ENCODE measurements at regions not wholly inside any gene's neighbourhood (a gene's known extent, or its start where the extent isn't known, plus 50 kb on each side); places are given as distances from the start of the nearest gene placed in this dataset.

DNA sequence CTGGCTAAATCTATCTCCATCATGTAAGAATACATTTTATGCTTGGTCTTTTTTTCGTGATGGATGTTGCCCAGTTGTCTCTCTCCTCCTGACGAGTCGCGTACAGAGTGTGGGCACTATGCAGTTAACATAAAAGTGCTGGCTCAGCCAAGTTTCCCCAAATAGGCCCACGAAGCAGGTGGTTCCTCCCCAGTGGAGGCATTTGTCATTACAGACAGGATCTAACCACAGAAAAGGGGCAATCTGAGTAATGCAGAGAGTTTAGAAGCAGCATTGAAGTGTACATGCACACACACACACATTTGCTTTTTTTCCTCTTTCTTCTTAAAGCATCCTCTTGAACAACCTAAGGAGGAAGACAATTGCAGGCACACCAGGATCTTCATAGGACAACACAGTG, 188.7 kb upstream of the VCX start:
- no peak for TF ChIP-seq POLR2AphosphoS5 (IDR thresholded peaks at IDR 0.05)
- TF ChIP-seq, protein P1, sequence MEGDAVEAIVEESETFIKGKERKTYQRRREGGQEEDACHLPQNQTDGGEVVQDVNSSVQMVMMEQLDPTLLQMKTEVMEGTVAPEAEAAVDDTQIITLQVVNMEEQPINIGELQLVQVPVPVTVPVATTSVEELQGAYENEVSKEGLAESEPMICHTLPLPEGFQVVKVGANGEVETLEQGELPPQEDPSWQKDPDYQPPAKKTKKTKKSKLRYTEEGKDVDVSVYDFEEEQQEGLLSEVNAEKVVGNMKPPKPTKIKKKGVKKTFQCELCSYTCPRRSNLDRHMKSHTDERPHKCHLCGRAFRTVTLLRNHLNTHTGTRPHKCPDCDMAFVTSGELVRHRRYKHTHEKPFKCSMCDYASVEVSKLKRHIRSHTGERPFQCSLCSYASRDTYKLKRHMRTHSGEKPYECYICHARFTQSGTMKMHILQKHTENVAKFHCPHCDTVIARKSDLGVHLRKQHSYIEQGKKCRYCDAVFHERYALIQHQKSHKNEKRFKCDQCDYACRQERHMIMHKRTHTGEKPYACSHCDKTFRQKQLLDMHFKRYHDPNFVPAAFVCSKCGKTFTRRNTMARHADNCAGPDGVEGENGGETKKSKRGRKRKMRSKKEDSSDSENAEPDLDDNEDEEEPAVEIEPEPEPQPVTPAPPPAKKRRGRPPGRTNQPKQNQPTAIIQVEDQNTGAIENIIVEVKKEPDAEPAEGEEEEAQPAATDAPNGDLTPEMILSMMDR (IDR thresholded peaks at IDR 0.05), result no peak
- TF ChIP-seq POLR2A (IDR thresholded peaks at IDR 0.05), result no peak
- DNase-seq (ENCODE audit: low spot score in 2 of 2), result no peak
- Histone ChIP-seq H3K27ac (no peak overlapping the region), H3K36me3 (no peaks in the 10 kb centered on the region), H3K9me3 (peaks cover 8 to 25% of the 10 kb centered on the region in 2 donors), H3K4me3 (no peak overlapping the region), H3K27me3 (no peaks in the 10 kb centered on the region), H3K4me1 (no peaks in the 10 kb centered on the region)
- intact Hi-C loops (cut with DNase I; ENCODE audit: low total_unique reads), result no loop called here

DNA sequence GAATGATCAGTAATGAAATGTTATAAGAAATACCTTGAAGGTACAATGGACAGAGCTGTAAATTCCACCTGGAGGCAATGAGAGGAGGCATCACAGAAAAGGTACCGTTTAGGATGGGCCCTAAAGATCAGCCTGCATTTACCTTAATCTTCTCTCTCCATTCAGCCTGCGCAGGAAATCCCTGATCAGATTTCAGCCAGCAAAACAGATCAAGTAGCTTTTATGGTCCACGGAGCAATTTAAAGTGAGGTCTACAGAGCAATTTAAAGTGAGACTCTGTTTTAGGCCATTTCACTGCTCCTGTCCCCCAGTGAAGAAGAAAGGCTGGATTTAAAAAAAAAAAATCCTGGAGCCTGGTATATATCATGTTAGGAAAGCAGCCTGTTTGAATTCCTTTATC, 195.1 kb upstream of the VCX start:
- intact Hi-C loops (cut with DNase I; ENCODE audit: low total_unique reads), result loop anchor here (1.0 kb wide), 1 partner anchor 12 kb away; no protein-coding TSS in a partner anchor

DNA sequence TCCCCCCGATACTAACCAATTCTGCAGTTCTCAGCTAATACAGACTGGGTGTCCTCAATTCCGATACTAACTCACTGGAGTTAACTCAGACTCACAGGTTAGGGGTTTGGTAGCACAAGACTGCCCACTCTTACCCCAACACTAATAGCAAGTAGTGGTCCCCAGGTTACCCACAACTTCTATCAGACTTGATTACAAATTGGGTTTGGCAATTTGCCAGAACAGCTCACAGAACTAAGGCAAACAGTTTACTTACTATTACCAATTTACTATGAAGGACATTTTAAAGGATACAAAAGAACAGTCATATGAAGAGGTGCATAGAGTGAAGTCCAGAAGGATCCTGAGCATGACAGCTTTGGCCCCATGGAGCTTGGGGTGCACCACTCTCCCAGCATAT, 201.8 kb upstream of the VCX start:
- H3K4me3 ChIP-seq, result no peak overlapping the region
- no peak for DNase-seq (ENCODE audit: low spot score in 2 of 2)
- H3K9me3 ChIP-seq, result no peaks in the 10 kb centered on the region
- no peaks in the 10 kb centered on the region for H3K36me3 ChIP-seq
- no peaks in the 10 kb centered on the region for H3K27me3 ChIP-seq
- no peaks in the 10 kb centered on the region for H3K4me1 ChIP-seq
- intact Hi-C loops (cut with DNase I; ENCODE audit: low total_unique reads), result loop anchor here (5.0 kb wide), 1 partner anchor 159 kb away; no protein-coding TSS in a partner anchor
- H3K27ac ChIP-seq, result no peak overlapping the region
- TF ChIP-seq POLR2AphosphoS5 (IDR thresholded peaks at IDR 0.05) (no peak), POLR2A (IDR thresholded peaks at IDR 0.05) (no peak)
- TF ChIP-seq, protein P1 (IDR thresholded peaks at IDR 0.05), result no peak

More for the DNA sequence above, 195.1 kb upstream of the VCX start:
- Histone ChIP-seq H3K4me1 (no peaks in the 10 kb centered on the region), H3K4me3 (no peak overlapping the region), H3K36me3 (no peaks in the 10 kb centered on the region), H3K9me3 (no peaks in the 10 kb centered on the region), H3K27me3 (no peaks in the 10 kb centered on the region), H3K27ac (no peak overlapping the region)
- DNase-seq (ENCODE audit: low spot score in 2 of 2), result no peak
- TF ChIP-seq POLR2A (IDR thresholded peaks at IDR 0.05) (no peak), POLR2AphosphoS5 (IDR thresholded peaks at IDR 0.05) (no peak)
- TF ChIP-seq, protein P1 (IDR thresholded peaks at IDR 0.05), result no peak

DNA sequence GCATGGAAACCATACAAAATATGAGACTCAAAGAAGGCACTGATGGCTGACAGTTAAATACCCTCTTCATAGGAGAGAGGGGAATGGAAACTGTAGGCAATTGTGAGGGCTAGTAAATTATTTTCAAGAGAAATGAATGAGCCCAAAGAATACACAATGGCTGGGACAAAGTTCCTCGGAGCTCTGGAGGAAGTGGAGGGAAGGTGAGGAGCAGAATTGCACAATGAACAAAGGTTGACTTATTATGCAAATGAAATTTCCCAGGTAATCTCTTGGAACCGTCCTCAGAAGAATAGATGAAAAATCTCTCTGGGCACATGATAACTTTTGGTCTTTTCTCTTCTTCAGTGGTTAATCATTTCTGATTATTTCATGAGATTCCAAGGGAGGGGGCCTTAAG, 202.6 kb upstream of the VCX start:
- TF ChIP-seq POLR2AphosphoS5 (IDR thresholded peaks at IDR 0.05), result no peak
- TF ChIP-seq POLR2A (IDR thresholded peaks at IDR 0.05), result no peak
- TF ChIP-seq, protein P1 (IDR thresholded peaks at IDR 0.05), result no peak
- no peak for DNase-seq (ENCODE audit: low spot score in 2 of 2)

DNA sequence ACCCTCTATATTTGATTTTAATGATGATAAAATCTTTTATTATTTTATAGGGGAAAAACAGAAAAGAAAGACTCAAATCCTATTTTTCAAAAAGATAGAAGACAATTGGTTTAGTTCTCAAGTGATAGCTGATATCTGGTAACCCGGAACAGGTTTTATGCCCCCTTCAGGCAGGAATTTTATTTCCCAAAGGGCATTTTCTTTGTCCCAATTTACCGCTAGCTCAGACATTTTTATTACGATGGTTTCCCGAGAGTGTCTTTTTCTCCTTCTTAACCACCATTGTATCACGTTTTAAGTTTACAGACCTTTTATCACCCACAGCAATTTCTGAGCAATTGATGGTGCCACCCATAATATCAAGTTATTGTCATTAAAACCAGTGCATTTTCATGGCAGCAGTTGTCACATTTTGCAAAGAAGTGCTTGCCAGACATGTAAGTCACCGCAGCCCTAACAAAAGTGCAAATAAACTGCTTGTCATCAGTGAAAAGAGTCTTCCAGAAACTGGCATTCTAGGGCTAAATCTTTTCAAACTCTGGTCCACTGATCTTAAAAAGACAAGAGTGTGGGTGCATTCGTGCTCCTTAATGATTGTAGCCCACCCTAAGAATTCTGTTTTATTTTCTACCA, 204.8 kb upstream of the VCX start:
- intact Hi-C loops (cut with DNase I; ENCODE audit: low total_unique reads), result no loop called here

More for the DNA sequence above, 202.6 kb upstream of the VCX start:
- Histone ChIP-seq H3K27ac (no peak overlapping the region), H3K27me3 (no peaks in the 10 kb centered on the region), H3K9me3 (no peaks in the 10 kb centered on the region), H3K4me1 (no peaks in the 10 kb centered on the region), H3K36me3 (no peaks in the 10 kb centered on the region), H3K4me3 (no peak overlapping the region)
- intact Hi-C loops (cut with DNase I; ENCODE audit: low total_unique reads), result loop anchor here (5.0 kb wide), 1 partner anchor 158 kb away; no protein-coding TSS in a partner anchor

More for the DNA sequence above, 204.8 kb upstream of the VCX start:
- Histone ChIP-seq H3K9me3 (peaks cover 0 to 2% of the 10 kb centered on the region in 2 donors), H3K27ac (no peak overlapping the region), H3K4me1 (no peaks in the 10 kb centered on the region), H3K27me3 (no peaks in the 10 kb centered on the region), H3K4me3 (no peak overlapping the region), H3K36me3 (no peaks in the 10 kb centered on the region)
- TF ChIP-seq POLR2A (IDR thresholded peaks at IDR 0.05), result no peak
- TF ChIP-seq, protein P1 (IDR thresholded peaks at IDR 0.05), result no peak
- TF ChIP-seq POLR2AphosphoS5 (IDR thresholded peaks at IDR 0.05), result no peak
- DNase-seq (ENCODE audit: low spot score in 2 of 2), result no peak
